GM18909 (cell line): ENCODE measurements at regions not wholly inside any gene's neighbourhood (a gene's known extent, or its start where the extent isn't known, plus 50 kb on each side); places are given as distances from the start of the nearest gene placed in this dataset.
"Not testable (repeated sequence)": the region's sequence is repeated elsewhere in the genome, so short reads cannot be mapped to it uniquely, and the experiment has no call there.

Source experiments
- ATAC-seq: cut with Tn5 transposase; IDR thresholded peaks from one replicate; pipeline ENCODE4 v1.9.1; 2021; ENCODE audit warnings: mild to moderate bottlenecking; ENCODE audit not compliant: unreplicated experiment, poor library complexity

GRCh38 chr7:86375602-86376001, 268.1 kb upstream of the GRM3 start:
- ATAC-seq = not testable (repeated sequence)

DNA sequence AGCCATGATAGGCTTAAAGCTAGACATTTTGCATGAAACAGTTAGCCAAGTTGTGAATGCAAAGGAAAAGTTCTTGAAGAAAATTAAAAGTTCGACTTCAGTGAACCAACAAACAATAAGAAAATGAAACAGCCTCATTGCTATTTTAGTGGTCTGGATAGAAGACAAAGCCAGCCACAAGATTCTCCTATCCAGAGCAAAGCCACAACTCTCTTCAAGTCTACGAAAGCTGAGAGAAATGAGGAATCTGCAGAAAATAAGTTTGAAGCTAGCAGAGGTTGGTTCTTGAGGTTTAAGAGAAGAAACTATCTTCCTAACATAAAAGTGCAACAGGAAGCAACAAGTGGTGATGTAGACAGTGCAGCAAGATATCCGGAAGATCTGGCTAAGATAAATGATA, 271.4 kb upstream of the GRM3 start:
- no peak for ATAC-seq

DNA sequence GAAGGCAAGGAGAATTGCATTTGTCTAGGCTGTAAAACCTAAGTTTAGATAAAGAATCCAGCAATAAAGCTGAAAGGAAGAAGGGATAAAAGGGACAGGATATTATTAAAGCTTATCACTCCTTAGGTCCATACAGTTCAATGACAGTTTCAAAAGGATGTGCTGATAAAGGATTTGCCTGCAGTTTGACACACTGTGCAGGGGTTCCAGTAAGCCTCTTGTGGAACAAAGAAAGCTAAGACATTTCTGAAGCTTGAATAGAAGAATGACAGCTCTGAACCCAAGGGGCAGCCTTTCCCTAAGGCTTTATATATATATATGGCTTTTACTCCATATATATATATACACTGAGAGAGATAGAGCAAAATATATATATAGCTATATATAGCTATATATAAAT, 276.8 kb upstream of the GRM3 start:
- ATAC-seq = no peak

GRCh38 chr7:86340407-86340806, 303.3 kb upstream of the GRM3 start:
- ATAC-seq = not testable (repeated sequence)

DNA sequence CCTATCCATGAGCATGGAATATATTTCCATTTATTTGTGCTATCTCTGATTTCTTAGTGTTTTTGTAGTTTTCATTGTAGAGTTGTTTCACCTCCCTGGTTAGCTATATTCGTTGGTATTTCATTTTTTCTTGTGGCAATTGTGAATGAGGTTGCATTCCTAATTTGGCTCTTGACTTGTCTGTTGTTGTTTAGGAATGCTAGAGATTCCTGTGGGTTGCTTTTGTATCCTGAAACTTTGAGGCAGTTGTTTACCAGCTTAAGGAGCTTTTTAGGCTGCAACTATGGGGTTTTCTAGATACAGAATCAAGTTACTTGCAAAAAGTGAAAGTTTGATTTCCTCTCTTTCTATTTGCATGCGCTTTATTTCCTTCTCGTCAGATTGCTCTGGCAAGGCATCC, 304.7 kb upstream of the GRM3 start:
- no peak for ATAC-seq

DNA sequence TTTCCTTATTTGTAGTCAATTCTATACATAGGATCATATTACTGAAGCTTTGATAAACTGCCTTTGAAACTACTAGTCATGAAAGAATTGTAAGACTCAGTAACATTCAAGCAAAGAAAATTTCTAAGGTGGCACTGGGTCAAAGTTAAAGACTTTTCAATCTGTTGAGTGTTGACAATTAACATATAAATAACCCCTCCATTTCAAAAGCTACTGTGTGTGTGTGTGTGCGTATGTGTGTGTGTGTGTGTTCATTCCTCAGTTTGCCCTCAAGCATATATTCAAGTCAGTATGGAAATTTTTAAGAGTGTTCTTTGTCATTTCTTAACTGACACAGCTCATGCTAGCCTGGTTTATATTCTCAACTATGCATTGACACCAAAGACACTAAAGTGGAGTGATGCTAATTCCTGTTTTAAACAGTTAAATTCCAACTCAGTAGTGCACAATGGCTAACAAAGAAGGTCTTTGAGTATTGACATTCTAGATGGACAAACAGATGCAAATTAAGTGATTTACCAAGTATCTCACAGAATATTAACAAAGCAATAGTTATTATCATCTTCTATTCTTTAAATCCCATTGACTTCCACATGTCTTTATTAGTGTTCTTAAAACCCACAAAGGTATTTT, 314.8 kb upstream of the GRM3 start:
- no peak for ATAC-seq

DNA sequence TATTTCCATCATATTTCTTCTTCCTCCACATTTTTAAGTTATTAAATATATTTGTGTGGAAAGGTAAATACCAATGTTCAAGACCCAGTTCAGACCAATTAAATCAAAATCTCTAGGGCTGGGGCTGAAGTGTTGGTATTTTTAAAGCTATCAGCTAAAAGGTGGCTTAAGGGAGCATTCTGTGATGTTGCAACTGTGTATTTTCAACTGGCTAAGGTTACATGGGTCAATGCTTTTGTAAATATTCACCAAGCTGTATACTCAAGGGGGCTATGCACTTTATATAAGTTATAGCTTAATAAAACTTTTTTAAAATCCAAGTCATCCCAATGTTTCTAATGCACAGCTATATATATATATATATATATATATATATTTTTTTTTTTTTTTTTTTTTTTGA, 316.9 kb upstream of the GRM3 start:
- no peak for ATAC-seq

- ATAC-seq = no peak
These were observed 322.8 kb upstream of the GRM3 start for GRCh38 chr7:86320889-86321288.

GRCh38 chr7:86320341-86320740, 323.4 kb upstream of the GRM3 start:
- no peak for ATAC-seq

DNA sequence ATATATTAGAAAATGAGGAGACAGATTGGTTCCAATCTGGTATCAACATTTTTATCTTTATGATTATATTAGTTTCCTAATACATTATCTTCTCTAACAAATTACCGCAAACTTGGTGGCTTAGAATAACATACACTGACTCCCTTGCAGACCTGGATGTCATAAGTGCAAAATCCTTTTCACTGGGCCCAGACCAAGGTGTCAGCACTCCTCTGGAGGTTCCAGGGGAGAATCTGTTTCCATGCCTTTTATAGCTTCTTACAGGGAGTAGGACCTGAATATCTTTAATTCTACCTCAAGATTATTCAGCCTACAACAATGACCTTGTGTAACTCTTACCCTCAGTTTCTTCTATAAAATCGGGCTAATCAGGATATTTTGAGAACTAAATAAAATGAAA, 329.9 kb upstream of the GRM3 start:
- ATAC-seq = no peak

GRCh38 chr7:86301301-86301700, 342.4 kb upstream of the GRM3 start:
- ATAC-seq = no peak

DNA sequence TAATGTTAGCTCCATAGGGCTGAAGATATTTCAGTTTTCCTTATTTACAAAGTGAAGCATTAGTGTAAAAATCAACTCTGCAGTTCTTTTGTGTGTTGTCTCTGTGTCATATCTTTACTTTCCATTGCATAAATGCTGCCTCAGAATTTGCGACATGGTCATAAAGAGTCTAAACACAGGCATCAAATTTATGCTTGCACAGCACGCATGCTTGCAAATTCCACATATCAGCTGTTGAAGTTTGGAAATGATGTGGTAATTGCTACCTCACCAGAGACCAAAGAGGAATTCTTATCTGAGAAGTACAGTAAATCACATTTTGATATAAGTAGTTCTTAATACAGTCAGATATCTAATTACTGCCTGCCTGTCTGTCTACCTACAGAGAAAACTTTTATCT, 348.2 kb upstream of the GRM3 start:
- no peak for ATAC-seq

DNA sequence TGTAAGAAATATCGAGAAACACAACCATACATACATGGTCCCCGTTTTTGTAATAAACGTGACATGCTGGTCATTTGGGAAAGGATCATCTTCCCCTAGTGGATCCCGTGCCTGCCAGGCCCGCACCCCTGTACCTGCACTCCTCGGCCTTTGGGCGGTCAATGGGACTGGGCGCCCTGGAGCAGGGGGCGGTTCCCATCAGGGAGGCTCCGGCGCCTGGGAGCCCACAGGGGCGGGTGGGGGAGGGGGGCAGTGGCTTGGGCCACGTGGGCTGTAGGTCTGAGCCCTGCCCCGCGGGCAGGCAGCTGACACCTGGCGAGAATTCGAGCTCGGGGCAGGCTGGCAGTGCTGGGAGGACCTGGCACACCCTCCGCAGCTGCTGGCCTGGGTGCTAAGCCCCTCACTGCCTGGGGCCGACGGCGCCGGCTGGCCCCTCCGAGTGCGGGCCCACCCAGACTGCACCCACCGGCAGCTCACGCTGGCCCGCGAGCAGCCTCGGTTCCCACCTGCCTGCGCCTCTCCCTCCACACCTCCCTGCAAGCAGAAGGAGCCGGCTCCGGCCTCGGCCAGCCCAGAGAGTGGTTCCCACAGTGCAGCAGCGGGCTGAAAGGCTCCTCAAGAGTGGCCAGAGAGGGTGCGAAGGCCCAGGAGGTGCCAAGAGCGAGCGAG, 361.6 kb upstream of the GRM3 start:
- no peak for ATAC-seq

DNA sequence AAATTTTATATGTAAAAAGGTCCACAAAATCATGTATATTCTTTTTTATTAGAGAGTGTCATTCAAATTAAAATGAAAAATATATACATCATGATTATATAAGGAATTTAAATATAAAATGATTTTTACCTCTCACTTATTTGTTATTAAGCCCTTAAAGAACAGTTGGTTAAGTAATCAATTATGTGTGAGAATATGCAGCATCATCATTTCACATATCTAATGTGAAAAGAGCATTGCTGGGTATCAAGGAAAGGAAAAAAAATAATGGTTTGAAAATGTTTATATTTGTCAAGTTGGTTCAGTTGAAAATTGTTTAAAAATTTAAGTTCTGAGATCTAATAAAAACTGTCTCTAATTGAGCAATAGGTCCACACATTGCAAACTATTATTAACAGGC, 363.6 kb upstream of the GRM3 start:
- no peak for ATAC-seq

DNA sequence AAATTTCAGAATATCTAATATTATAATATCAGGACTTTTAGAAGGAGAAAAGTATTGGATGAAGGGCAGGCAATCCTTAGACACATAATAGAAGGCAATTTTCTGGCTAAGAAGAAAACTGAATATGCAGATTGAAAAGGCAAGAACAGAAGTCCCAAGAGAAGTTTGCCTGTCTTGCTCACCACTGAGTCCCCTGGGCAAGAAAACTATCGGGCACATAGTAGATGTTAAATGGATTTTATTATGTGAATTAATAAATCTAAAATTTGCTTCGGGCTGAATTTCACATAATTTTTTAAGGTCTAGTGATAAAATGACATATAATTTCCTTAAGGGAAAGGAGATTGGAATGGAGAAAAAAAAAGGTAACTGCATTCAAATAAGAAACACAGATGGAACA, 380.9 kb upstream of the GRM3 start:
- no peak for ATAC-seq

GRCh38 chr7:86257894-86258293, 385.8 kb upstream of the GRM3 start:
- no peak for ATAC-seq

DNA sequence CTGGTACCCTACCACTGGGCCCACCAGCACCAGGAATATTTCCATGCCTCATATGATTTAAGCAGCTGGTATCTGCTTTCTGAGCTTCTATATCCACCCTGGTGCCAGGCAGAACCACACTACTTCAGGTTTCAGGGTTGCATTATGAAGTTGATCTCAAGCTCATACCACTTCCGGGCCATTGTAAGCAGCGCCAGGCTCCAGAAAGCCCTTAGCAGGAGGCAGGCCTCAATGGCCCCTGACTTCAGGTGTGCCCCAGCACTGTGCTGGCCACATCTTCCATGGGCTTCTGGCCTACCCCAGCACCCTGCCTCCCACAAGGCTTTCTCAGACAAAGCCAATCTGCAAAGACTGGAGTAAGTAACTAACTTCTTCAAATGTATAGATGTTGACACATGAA, 391.3 kb upstream of the GRM3 start:
- no peak for ATAC-seq

DNA sequence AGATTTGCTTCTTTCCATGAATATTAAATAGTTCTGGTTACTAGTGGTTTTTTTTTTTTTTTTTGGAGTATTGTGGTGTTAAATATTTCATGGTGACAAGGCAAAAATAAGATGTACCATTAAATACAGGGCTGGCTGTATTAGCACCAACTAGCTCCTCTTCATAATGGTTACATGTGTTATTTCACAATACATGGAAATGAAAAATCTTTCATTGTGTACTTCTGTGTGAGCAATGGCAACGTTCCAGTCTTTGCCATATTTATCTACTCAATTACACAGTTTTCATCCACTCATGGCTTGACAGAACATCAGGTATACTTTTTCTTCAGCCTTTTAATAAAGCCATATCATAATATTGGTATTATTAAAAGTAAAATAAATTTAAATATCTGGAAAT, 394.7 kb upstream of the GRM3 start:
- ATAC-seq = no peak

GRCh38 chr7:86243171-86243570, 400.5 kb upstream of the GRM3 start:
- no peak for ATAC-seq

- no peak for ATAC-seq
These were observed 417.5 kb upstream of the GRM3 start for GRCh38 chr7:86226191-86226590.

GRCh38 chr7:86222806-86223205, 420.9 kb upstream of the GRM3 start:
- no peak for ATAC-seq

DNA sequence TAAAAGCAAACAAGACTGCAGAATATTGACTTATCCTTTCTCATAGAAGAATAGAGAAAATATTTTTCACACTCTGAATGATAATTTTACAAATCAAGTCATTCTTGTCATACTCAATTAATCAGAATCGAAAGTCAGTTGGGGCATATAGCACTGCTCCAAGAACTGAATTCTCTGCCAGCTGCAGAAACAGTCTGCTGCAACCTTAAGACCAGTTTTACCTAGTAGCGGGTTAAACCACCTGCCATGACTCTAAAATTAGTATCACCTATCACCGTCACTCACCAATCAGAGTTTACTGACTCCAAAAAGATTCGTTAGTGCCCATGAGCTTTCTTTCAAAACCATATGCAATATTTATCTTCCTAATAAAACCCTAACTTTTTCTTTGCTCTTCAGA, 429.0 kb upstream of the GRM3 start:
- no peak for ATAC-seq
